Islet precursor cell (in vitro differentiated cells): ENCODE measurements at regions not wholly inside any gene's neighbourhood (a gene's known extent, or its start where the extent isn't known, plus 50 kb on each side); places are given as distances from the start of the nearest gene placed in this dataset.
"Not testable (repeated sequence)": the region's sequence is repeated elsewhere in the genome, so short reads cannot be mapped to it uniquely, and the experiment has no call there.

Experiments used
- DNase-seq: peaks from one replicate; pipeline ENCODE4 v3.0.0-alpha.2; 2018

GRCh38 chr6:4346659-4347333 lies 211.4 kb upstream of the ECI2 start:
- DNase-seq = peak; percentile 88

GRCh38 chr6:4345543-4345942 lies 210.2 kb upstream of the ECI2 start:
- DNase-seq = no peak

GRCh38 chr6:4344317-4344899 lies 209.0 kb upstream of the ECI2 start:
- no peak for DNase-seq

- DNase-seq = no peak
Observed at GRCh38 chr6:4342407-4343137, 207.2 kb upstream of the ECI2 start.

- DNase-seq = no peak
Observed at GRCh38 chr6:4341078-4341797, 205.9 kb upstream of the ECI2 start.

GRCh38 chr6:4340544-4340943 lies 205.2 kb upstream of the ECI2 start:
- DNase-seq = no peak

GRCh38 chr6:4338884-4339283 lies 203.5 kb upstream of the ECI2 start:
- no peak for DNase-seq

GRCh38 chr6:4336778-4337442 lies 201.5 kb upstream of the ECI2 start:
- peak; percentile 95 for DNase-seq

GRCh38 chr6:4336084-4336483 lies 200.7 kb upstream of the ECI2 start:
- no peak for DNase-seq

GRCh38 chr6:4334158-4334740 lies 198.9 kb upstream of the ECI2 start:
- DNase-seq = not testable (repeated sequence)

GRCh38 chr6:4327841-4328240 lies 192.5 kb upstream of the ECI2 start:
- no peak for DNase-seq

GRCh38 chr6:4324746-4325145 lies 189.4 kb upstream of the ECI2 start:
- DNase-seq = no peak

GRCh38 chr6:4323322-4323721 lies 187.9 kb upstream of the ECI2 start:
- no peak for DNase-seq

- peak; percentile 76 for DNase-seq
Observed at GRCh38 chr6:4322846-4323309, 187.5 kb upstream of the ECI2 start.

- no peak for DNase-seq
Observed at GRCh38 chr6:4322134-4322845, 186.9 kb upstream of the ECI2 start.

- DNase-seq = no peak
Observed at GRCh38 chr6:4320860-4321259, 185.5 kb upstream of the ECI2 start.

- peak; percentile 67 for DNase-seq
Observed at GRCh38 chr6:4319981-4320683, 184.8 kb upstream of the ECI2 start.

GRCh38 chr6:4318321-4318720 lies 182.9 kb upstream of the ECI2 start:
- no peak for DNase-seq

- DNase-seq = peak; percentile 57
Observed at GRCh38 chr6:4316867-4317400, 181.6 kb upstream of the ECI2 start.

- DNase-seq = no peak
Observed at GRCh38 chr6:4314201-4314707, 178.9 kb upstream of the ECI2 start.
